HG02943 (cell line): ENCODE measurements at regions not wholly inside any gene's neighbourhood (a gene's known extent, or its start where the extent isn't known, plus 50 kb on each side); places are given as distances from the start of the nearest gene placed in this dataset.

ENCODE experiments used
- ATAC-seq: cut with Tn5 transposase; IDR thresholded peaks from one replicate; pipeline ENCODE4 v1.9.1; 2021; ENCODE audit warnings: mild to moderate bottlenecking, low read depth, moderate library complexity; ENCODE audit not compliant: unreplicated experiment

DNA sequence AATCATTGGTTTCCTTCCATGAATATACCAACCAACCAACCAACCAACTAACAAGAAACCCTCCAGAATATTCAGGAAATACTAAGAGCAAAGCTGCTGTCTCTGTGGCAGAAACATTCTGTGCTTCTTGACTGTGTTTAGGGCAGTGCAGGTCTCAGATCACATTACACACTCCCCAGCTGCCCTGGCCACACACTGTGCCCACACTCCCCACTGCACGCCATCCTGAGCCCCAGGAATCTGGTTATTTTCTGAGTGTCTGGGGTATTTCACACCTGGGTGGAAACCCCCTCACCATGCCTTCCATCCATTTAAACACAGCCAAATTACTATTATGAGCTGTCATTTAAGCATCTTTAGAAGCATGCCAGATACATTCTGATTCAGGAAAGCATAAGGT, 183.7 kb upstream of the ANK3 start:
- ATAC-seq = no peak

DNA sequence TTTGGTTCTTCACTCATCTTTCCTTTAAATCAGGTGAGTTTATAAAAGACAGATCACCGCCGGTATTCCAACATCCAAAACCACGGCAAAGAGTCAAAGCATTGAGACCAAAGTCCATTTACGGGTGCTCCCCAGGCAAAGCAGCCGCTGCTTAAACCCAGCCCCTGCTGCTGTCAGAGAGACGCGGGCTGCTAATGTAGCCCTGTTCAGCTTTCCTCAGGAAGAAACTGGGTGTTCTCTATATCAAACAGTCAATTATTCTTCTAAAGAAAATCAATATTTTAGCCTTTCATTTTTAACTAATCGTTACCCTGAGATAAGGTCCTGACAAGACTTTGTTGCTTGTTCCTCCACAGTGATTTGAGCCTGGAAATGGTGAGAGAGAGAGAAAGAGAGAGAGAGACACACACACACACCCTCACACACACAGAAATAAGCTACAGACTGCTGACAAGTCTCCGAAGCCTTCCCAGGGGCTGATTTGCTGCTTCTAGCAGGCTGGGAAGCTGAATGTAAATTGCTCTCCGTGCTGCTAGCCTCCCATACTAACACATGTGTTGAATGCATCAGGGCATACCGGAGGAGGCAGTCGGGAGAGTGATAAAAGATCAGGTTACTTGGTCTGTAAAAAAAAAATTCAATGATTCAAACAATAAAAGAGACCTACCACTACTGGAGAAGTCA, 183.0 kb upstream of the ANK3 start:
- peak; percentile 61 for ATAC-seq

DNA sequence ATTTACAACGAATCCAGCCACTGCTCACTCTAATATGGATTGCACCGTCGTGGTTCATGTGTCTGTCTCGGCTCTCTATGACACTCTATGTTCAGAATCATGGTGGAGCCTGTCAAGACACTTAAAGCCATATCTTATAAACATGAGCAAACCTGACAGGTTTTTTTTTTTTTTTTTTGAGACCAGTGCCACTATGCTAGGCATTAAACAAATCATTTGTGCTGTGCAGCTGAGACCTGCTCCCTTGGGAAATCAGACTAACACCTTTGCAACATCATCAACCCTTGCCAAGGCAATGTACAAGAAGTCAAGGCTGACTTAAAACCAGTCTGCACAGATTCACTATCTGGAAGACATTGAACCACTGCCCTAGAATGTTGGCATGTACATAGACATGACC, 181.2 kb upstream of the ANK3 start:
- ATAC-seq = no peak

DNA sequence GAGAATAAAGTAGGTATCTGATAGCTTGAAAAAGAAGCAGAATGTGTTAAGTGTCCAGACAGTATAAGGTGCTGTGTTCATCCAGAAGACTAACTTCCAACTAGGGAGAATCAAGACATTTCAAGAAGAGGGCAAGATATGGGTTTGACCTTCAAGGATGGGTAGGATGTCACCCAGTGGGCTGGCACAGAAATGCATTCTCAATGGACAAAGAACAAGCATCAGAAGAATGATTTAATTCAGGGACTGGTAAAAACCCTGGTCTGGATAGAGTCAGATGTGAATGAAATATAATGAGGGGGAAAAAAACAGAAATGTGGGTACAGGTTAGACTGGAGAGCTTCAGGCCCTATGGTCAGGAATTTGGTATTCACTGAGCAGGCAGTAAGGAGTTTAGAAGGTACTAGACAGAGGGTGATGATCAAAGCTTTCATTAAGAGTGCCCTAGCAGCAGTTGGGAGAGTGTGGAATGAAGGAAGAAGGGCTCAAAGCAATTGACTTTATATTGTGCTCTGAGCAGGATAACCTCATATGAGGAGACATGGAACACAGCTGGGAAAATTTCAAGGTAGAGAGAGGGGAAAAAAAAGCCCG, 180.7 kb upstream of the ANK3 start:
- ATAC-seq = no peak

DNA sequence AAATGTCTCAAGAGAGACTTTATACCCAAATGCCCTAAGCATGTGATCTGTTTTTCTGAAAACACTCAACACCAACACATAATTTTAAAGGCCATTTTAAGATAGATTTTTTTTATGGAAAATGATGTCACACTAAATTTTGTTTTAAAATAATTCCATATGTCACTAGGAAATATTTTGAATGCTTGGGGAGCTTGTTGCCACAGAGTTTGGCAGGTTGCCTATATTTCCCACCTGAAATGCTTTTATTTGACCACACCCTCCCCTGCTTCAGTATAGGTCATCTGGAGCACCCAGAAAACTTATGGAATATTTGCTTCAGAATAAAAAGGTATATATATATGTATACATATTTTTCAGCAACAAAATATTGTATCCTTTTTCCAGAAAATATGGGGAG, 180.0 kb upstream of the ANK3 start:
- ATAC-seq = no peak

DNA sequence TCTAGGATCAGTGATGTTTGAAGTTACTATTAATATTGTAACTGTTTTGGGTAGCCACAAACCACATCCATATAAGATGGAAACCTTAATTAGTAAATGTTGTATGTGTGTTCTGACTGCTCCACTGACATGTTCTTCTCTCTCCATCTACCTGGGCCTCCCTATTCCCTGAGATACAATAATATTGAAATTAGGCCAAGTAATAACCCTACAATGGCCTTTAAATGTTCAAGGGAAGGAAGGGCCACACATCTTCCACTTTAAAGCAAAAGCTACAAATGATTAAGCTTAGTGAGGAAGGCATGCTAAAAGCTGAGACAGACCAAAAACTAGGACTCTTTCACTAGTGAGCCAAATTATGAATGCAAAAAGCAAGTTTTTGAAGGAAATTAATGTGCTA, 176.4 kb upstream of the ANK3 start:
- ATAC-seq = no peak

DNA sequence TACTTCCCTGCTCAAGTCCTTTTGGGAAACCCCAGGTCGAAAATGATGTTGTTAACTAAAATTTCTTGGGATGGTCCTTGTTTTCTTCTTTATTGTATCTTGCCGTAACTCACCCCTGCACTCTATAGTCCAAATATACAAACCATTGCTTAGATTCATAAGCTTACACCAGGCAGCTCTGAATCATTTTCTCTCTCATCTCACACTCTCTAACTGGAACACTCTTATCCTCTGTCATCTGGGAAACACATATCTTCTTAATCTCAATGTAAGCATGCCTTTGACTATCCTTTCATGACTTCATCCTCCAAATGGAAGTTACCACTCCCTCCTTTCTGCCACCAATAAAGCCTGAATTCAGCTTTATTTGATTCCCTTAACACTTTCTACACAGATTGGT, 175.8 kb upstream of the ANK3 start:
- no peak for ATAC-seq

DNA sequence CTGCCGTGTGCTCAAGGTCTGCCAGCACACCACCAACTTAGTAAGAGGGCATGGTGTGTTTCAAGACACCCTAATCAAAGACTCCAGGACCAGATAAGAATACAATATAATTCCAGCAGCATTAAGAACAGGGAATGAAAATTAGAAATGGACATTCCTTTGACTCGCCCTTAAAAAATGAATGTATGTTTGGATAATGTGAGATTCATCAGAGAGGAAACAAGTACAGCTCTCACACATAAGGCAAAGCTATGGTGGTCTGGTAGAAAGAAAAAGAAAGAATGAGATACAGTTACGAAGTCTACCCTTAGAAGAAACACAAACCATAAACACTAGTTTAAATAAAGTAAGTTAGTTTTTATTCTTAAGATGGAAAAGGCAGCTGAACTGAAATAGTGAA, 174.8 kb upstream of the ANK3 start:
- ATAC-seq = no peak

DNA sequence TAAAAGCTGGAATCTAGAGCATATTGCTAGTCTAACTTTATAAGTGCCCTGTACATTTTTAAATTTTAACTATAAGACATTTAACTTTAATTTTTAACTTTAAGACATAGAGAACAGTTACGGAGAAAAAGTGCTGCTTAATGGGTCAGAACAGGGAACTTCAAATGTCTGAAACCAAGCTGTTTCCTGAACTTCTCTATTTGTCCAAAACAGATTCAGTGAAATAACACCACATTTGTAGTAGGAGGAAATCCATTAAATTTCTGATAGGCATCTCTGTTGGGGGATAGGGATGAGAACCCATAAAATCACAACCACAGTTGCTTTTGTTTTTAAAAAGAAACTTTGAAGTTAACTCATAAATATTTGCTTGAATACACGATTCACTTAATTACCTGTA, 170.8 kb upstream of the ANK3 start:
- ATAC-seq = no peak

DNA sequence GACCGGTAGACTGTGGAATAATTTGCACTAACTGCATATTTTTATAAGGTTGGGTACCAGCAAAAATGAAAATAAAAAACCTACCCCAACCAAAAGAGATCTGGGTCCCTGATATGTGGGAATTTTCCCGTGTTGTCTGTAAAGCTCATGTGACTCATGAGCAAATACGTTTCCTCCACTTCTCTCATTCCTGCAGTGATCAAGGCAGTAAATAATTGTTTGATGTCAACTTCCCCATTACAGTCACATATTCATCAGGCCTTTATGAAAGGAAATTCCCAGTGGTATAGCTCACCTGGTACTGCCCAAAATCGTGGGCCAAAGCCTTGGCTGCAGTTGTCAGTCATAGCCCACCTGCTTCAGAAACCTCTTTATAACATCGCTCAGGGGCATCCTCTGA, 166.0 kb upstream of the ANK3 start:
- ATAC-seq = no peak

DNA sequence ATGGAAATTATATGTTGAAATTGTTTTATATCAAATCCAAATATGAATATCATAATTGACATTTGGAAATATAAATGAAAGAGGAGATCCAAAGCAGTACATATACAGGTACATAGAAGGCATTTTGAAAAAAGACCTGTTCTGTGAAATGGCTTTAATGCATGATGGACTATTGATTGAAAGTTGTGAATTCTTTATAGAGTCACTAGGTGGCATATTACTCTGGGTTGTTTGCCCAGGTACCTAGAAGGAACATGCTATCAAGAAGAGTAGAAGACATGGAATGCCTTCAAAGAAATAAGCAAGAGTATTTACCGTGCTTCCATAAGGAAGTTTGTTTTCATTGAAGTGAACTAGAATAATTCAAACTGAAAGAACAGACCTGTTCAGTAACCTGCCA, 160.0 kb upstream of the ANK3 start:
- ATAC-seq = no peak

DNA sequence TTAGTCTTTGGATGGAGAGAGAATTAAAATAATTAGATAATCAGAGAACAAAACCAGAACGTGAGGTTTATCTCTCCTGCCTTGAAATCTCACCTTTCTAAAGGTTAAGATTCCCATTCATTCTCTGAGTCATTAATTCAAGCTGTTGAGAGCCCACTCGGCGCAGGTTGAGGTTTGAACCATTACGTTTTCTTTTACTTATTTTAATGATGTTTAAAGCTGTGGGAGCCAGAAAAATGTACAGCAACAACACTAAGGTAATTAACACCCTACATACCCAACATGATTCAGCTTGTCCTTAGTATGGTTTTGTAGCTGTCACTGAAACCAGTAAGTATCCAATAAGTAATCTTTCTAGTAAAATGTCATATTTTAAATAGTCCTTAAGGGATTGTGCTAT, 153.0 kb upstream of the ANK3 start:
- no peak for ATAC-seq

DNA sequence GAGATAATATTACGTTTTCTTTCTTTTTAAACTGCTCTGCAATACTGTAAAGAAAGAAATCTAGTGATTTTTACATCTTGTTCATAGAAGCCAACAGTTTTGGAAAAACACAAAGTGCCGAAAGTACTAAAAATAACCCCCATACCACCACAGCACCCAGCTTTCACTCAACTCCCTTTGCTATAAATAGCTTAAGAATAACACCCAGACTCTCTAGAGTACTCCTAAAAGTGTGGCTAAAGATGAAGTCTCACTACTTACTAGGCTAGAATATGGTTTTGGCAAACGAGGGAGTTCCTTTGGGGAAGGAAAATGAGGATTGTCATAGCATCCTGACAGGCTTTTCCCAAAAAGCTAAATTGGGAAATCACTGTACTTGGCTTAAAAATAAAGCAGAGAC, 151.8 kb upstream of the ANK3 start:
- ATAC-seq = no peak

DNA sequence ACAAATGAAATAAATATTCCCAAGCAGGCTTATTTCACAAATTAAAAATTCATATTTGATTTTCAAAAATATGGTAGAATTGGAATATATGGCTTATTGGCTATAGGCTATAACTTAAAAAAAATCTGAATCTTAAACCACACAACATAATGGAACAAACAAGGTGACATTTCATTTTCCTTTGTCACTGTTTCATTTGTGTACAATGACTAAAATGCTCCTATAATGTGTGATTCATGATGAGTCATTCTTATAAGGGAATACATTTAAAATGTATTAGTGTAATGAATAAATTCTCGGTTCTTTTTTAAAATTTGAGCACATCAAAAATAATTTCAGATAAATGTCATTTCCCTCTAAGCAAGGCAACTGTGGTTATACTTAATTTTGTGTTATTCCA, 148.0 kb upstream of the ANK3 start:
- no peak for ATAC-seq

DNA sequence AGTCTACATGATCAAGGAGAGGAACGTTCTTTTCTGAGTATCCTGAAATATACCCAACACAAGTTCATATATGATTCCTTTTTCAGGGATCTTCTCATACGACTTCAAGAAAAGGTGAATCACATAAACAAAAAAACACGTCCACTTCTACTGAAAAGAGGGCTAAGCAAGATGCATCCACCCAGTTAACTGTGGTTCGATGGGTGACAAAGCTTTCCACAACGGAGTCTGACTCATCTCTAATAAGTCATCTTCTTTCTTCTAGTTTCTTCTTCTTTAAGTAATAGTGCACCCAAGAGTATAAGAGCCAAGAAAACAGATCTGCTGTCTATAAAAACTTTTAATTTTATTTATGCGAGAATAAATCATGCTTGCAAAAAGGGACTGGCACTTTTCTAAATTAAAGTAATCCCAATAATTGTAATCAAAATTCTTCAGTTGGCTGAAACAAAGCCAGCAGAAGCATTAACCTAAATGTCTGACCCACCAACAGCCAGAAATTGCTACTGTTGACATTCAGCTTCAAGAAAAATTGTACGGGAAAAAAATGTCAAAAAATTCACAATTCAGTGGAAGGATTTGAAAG, 146.9 kb upstream of the ANK3 start:
- no peak for ATAC-seq

DNA sequence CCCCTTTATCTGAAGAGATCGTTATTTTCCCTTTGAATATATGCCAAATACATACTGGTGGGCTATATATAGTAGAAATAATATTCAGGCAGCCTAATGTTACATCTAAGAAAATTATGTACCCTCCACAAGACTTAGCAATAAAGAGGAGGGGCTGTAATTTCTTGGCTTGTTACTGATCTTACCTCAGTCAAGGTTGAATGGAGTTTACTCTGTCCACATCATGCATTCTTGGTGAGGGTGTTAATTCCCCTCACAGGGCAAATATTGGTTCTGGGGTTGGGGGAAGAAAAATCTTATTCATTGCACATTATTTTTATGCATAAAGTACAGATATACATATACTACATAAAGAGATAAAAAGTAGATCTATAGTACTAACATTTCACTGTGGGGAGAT, 145.8 kb upstream of the ANK3 start:
- no peak for ATAC-seq

DNA sequence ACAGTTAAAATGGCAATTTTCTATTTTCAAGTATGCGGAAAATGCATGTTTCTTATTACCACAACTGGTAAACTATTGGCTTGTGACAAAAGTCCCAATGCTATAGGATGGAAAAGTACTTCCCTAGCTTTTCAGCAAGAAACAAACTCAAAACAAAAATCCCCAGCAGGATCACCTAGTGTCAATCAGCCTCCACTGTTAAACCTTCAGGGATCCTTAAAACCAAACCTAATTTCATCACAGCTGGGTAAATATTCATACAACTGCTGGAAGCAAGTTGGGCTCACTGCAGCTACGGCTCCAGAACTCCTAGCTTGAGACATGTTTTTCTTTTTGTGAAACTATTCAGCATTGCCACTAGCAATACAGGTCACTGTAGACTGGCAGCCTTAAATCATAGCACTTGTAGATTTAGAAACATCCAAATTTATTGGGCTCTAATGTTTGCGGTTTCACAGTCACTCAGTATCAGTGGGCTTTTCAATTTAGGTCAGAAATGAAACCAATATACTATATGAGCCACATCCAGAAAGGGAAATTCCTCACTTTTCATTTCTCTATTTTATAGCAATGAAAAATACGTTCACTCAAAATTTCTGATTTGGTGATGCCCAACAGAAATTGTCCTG, 145.2 kb upstream of the ANK3 start:
- no peak for ATAC-seq

DNA sequence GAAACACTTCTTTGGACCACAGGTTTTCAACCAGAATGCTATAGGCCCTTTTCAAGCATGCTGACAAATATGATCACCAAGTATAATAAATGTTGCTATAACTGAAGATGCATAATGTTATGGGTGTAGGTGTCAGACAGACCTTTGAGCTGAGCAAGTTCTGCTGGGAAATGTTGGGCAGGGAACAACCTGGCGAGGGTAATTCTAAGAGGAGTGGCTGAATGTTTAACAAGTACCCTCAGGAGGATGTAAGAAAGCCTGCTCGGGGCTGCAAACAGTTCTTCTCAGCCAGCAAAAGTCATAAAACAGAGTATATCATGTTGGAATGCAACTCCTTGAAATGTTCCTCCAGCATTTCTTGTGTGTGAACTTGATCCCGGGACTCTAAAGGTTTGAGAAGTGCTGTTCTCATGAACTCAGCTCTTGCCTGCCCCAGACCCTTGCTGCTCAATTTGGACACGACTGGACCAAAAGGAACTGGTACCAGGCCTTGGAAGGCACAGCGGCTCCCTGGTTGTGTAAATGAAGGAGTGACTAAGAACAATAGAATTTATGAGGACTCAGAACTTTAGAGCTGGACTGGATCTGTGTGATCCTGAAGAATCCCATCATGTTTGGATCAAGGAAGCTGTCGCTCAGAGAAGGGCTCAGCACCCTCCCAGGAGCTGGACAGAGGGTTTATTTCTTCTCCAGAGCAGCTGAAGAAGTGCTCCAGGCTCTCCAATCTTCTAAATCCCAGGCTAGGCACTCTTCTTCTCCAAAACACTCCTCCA, 143.2 kb upstream of the ANK3 start:
- ATAC-seq = no peak

DNA sequence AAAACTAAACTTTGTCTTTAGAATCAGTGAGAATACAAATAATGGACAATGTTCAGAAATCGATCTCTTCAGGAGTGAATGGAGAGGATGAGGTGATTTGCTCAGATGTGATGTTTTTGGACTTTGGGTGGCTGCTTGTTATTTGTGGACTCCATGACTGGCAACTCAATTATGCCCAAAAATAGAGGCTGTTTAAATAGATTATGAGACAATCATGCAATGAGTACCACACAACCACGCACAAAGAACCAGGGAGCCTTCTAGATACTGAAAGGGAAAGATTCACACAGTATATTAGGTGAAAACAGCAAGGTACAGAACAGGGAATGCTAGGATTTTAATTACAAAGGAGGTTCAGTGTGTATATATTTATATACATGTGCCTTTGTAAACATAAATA, 141.3 kb upstream of the ANK3 start:
- no peak for ATAC-seq

DNA sequence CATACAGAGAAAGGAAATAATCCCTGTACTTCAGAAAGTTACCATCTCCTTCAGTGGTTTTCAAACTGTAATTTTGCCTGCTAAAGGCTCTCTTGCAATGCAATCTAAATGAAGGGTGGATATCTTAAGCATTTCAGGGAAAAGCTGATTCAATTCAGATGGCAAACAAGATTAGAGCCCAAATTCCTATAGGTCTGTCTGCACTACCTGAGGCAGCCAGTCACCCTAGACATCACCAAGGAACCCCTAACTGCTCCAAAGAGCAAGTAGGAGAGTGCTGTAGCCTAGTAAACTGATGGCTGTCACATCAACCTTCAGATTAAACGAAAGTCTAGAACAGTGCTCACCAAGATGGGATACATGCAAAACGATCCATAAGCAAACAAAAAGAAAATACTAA, 138.0 kb upstream of the ANK3 start:
- no peak for ATAC-seq
